ENCODE measurements at regions not wholly inside any gene's neighbourhood (a gene's known extent, or its start where the extent isn't known, plus 50 kb on each side); places are given as distances from the start of the nearest gene placed in this dataset.

DNA sequence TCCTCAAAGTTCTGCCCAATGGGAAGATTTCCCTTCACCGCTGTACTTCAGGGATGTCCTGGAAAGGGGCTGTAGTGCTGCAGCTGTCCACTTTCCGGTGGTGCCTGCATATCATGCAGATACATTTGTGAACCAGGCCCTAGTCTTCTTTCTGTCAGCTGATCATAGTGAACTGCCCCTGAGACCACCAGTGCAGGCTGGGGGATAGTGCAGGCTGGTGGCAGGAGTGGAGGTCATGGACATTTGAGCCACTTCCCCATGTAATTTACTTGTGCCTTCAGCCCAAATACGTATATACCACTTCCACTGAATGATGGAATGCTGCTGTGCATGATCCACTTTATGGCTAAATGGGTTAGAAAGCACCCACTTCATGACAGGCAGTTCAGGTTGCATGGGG is 120.0 kb downstream of the ZNF280B start:
- TF ChIP-seq POLR2A (IDR thresholded peaks at IDR 0.05; ENCODE audit: low read depth, low read length): no peak
- DNase-seq (ENCODE audit: insufficient read length, low spot score) (no peak), FAIRE-seq (no peak)

DNA sequence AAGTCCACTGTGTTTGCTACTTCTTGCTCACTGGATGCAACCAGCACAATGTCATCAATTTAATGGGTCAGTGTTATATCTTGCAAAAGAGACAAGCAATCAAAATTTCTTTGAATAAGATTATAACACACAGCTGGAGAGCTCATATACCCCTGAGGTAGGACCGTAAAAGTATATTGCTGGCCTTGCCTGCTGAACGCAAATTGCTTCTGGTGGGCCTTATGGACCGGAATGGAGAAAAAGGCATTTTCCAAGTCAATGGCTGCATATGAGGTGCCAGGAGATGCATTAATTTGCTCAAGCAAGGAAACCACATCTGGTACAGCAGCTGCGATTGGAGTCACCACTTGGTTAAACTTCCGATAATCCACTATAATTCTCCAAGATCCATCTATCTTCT is 119.1 kb downstream of the ZNF280B start:
- no peak for TF ChIP-seq POLR2A (IDR thresholded peaks at IDR 0.05; ENCODE audit: low read depth, low read length)
- DNase-seq (ENCODE audit: insufficient read length, low spot score) (no peak), FAIRE-seq (no peak)

DNA sequence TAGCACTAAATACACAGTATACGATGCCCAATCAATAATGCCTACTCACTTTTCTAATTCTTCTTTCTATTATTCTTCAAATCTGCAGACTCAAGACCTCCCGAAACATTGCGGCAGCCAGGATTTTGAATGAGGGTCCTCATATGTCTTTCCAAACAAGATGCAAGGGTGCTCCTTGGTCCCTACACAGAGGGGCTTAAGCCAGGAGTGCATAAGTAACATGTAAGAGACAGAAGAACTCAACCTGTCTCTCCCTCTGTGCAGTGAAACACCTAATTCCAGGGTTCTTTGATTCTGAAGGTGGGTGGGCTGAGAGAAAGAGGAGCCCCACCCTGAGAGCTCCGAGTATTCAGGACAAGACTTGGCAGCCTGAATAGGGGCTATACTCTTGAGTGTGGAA is 117.6 kb downstream of the ZNF280B start:
- DNase-seq (ENCODE audit: insufficient read length, low spot score): no peak
- FAIRE-seq: no peak
- no peak for TF ChIP-seq POLR2A (IDR thresholded peaks at IDR 0.05; ENCODE audit: low read depth, low read length)

DNA sequence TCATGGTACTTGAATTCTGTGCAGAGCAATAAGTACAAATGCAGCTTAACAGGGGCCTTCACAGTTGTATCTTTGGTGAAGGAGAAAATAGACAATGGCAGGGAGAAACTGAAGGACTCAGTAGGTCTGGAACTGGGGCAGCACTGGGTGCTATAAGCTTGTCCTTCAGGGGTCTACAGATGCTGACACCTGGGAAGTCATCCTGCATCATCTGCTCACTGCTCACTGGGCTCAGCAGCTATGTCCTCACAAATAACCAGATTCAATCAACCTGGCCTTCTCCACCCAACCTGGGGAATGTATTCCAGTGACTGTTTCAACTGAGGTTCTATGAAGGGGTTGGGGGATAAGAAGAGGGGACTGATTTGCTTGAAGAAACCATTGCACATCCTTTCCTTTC is 117.0 kb downstream of the ZNF280B start:
- TF ChIP-seq POLR2A (IDR thresholded peaks at IDR 0.05; ENCODE audit: low read depth, low read length): no peak
- FAIRE-seq: no peak
- no peak for DNase-seq (ENCODE audit: insufficient read length, low spot score)

- FAIRE-seq (no peak), DNase-seq (ENCODE audit: insufficient read length, low spot score) (no peak)
- TF ChIP-seq POLR2A (IDR thresholded peaks at IDR 0.05; ENCODE audit: low read depth, low read length): no peak
These were observed 116.4 kb downstream of the ZNF280B start for GRCh38 chr22:22392131-22392530.

GRCh38 chr22:22394591-22394990 is 114.0 kb downstream of the ZNF280B start:
- TF ChIP-seq POLR2A (IDR thresholded peaks at IDR 0.05; ENCODE audit: low read depth, low read length): no peak
- DNase-seq (ENCODE audit: insufficient read length, low spot score): no peak
- FAIRE-seq: no peak

- no peak for FAIRE-seq
These were observed 113.3 kb downstream of the ZNF280B start for GRCh38 chr22:22395245-22395644.

GRCh38 chr22:22396741-22397291 is 111.7 kb downstream of the ZNF280B start:
- FAIRE-seq (no peak), DNase-seq (ENCODE audit: insufficient read length, low spot score) (no peak)
- no peak for TF ChIP-seq POLR2A (IDR thresholded peaks at IDR 0.05; ENCODE audit: low read depth, low read length)

More at GRCh38 chr22:22395245-22395644, 113.3 kb downstream of the ZNF280B start:
- no peak for DNase-seq (ENCODE audit: insufficient read length, low spot score)
- no peak for TF ChIP-seq POLR2A (IDR thresholded peaks at IDR 0.05; ENCODE audit: low read depth, low read length)

DNA sequence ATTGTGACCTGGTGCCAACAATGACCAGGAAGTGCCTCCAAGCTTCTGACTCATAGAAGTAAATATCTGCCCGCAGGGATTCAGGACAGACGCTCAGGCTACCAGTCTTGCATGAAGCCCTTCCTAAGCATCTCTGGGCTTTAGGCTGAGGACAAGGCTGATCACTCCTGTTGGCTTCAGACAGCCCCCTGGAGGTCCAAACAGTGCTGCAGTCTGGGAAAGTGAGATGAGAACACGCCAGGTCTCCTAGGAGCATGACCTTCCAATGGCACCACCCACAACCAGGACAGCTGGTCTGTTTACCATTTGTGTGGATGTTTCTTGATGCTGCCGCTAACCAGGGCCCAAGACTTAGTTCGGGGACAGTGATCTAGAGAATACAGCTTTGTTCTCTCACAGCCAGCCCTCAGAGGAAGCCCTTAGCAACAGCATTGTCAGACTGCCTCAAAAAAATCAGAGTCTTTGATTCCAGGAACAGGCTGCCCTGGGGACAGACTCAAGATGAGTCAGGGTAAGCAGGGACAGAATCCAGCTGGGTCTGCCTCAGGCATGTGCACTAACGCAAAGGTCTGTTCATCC is 111.2 kb downstream of the ZNF280B start:
- FAIRE-seq: peak; percentile 90
- peak; percentile 31 for DNase-seq (ENCODE audit: insufficient read length, low spot score)
- no peak for TF ChIP-seq POLR2A (IDR thresholded peaks at IDR 0.05; ENCODE audit: low read depth, low read length)

GRCh38 chr22:22397875-22398524 is 110.5 kb downstream of the ZNF280B start:
- no peak for TF ChIP-seq POLR2A (IDR thresholded peaks at IDR 0.05; ENCODE audit: low read depth, low read length)
- FAIRE-seq: no peak

GRCh38 chr22:22398530-22399327 is 109.8 kb downstream of the ZNF280B start:
- FAIRE-seq (no peak), DNase-seq (ENCODE audit: insufficient read length, low spot score) (no peak)
- no peak for TF ChIP-seq POLR2A (IDR thresholded peaks at IDR 0.05; ENCODE audit: low read depth, low read length)

More at GRCh38 chr22:22397875-22398524, 110.5 kb downstream of the ZNF280B start:
- DNase-seq (ENCODE audit: insufficient read length, low spot score): no peak

DNA sequence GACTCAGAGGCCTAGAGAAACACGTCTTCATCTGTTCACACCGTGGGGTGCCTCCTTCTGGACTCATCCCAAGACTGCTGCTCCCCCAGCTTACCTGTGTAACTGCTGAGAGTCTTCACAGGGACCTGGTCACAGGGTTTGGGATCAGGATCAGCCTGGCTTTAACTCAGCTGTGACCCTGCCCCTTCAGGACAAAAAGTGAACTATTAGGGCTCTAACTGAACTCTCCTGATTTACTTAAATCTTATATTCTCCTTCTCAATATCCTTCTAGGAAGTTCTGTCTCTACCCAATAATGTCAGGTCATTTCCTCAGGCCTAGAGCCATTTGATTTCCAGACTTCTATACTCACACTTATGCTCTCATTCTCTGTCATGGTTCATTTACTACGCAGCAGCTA is 108.4 kb downstream of the ZNF280B start:
- TF ChIP-seq POLR2A (IDR thresholded peaks at IDR 0.05; ENCODE audit: low read depth, low read length): no peak
- FAIRE-seq (no peak), DNase-seq (ENCODE audit: insufficient read length, low spot score) (no peak)

DNA sequence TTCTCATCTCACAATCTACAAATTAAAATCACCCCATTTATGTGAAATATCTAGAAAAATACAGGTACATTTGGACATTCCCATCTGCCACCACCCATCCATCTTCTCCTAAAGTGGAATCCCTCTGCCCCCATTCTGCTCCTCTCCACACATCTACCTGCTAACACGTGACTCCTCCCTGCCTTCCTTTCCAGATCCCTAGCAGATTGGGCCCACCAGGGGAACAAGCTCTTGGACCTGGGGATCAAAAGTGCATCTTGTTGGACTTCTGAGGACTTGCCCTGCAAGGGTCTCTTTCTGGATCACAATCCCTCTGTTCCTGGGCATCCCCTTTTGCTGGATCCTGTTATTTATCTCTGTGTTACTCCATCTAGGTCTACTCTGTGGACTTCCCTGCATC is 107.6 kb downstream of the ZNF280B start:
- FAIRE-seq (no peak), DNase-seq (ENCODE audit: insufficient read length, low spot score) (no peak)
- TF ChIP-seq POLR2A (IDR thresholded peaks at IDR 0.05; ENCODE audit: low read depth, low read length): no peak

DNA sequence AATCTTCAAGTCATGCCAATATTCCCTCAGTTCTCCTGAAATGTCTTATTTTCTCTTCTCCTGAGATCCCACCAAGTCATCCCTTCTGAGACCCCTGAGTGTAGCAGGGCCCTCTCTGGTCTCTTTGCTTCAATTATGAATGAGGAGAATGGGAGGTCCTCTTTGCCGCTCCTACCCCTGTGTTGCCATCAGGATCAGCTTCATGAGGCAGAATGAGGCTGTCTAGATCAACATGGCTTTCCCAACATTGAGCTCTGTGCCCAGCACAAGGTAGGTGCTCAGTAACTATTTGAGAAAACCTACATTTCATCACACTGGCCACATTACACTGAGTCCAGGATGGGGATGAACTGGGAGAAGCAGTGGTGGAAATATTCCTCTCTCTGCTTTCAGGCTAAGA is 107.2 kb downstream of the ZNF280B start:
- no peak for TF ChIP-seq POLR2A (IDR thresholded peaks at IDR 0.05; ENCODE audit: low read depth, low read length)
- DNase-seq (ENCODE audit: insufficient read length, low spot score) (no peak), FAIRE-seq (no peak)
